GM21723 (cell line): ENCODE measurements at regions not wholly inside any gene's neighbourhood (a gene's known extent, or its start where the extent isn't known, plus 50 kb on each side); places are given as distances from the start of the nearest gene placed in this dataset.

Source experiments
- ATAC-seq: cut with Tn5 transposase; IDR thresholded peaks from one replicate; pipeline ENCODE4 v1.9.1; 2021; ENCODE audit warnings: mild to moderate bottlenecking, moderate library complexity; ENCODE audit not compliant: unreplicated experiment

GRCh38 chr15:47412136-47412535 is 305.2 kb upstream of the SEMA6D start:
- no peak for ATAC-seq

- ATAC-seq = no peak
Observed at GRCh38 chr15:47412802-47413201, 304.5 kb upstream of the SEMA6D start.

GRCh38 chr15:47414207-47414606 is 303.1 kb upstream of the SEMA6D start:
- ATAC-seq = no peak

GRCh38 chr15:47415539-47415971 is 301.8 kb upstream of the SEMA6D start:
- no peak for ATAC-seq

- ATAC-seq = no peak
Observed at GRCh38 chr15:47422881-47423665, 294.2 kb upstream of the SEMA6D start.

- ATAC-seq = no peak
Observed at GRCh38 chr15:47427463-47427862, 289.8 kb upstream of the SEMA6D start.

GRCh38 chr15:47429376-47429775 is 287.9 kb upstream of the SEMA6D start:
- ATAC-seq = no peak

- no peak for ATAC-seq
Observed at GRCh38 chr15:47431501-47431900, 285.8 kb upstream of the SEMA6D start.

- no peak for ATAC-seq
Observed at GRCh38 chr15:47432826-47433225, 284.5 kb upstream of the SEMA6D start.

- ATAC-seq = no peak
Observed at GRCh38 chr15:47434596-47434995, 282.7 kb upstream of the SEMA6D start.

- no peak for ATAC-seq
Observed at GRCh38 chr15:47437491-47437890, 279.8 kb upstream of the SEMA6D start.

GRCh38 chr15:47439146-47440111 is 277.9 kb upstream of the SEMA6D start:
- no peak for ATAC-seq

- no peak for ATAC-seq
Observed at GRCh38 chr15:47442371-47442770, 274.9 kb upstream of the SEMA6D start.

- no peak for ATAC-seq
Observed at GRCh38 chr15:47443839-47444238, 273.5 kb upstream of the SEMA6D start.

- ATAC-seq = no peak
Observed at GRCh38 chr15:47445723-47446392, 271.4 kb upstream of the SEMA6D start.

GRCh38 chr15:47460795-47461573 is 256.3 kb upstream of the SEMA6D start:
- no peak for ATAC-seq

GRCh38 chr15:47461652-47462141 is 255.6 kb upstream of the SEMA6D start:
- ATAC-seq = no peak

- ATAC-seq = no peak
Observed at GRCh38 chr15:47466357-47466756, 250.9 kb upstream of the SEMA6D start.

- no peak for ATAC-seq
Observed at GRCh38 chr15:47470983-47471382, 246.3 kb upstream of the SEMA6D start.

GRCh38 chr15:47473106-47473725 is 244.1 kb upstream of the SEMA6D start:
- ATAC-seq = no peak
